ENCODE measurements at regions not wholly inside any gene's neighbourhood (a gene's known extent, or its start where the extent isn't known, plus 50 kb on each side); places are given as distances from the start of the nearest gene placed in this dataset.

- no peaks in the 10 kb centered on the region for H3K9me3 ChIP-seq (ENCODE audit: control insufficient read depth, insufficient read depth, low read depth, low read length)
- intact Hi-C loops (cut with micrococcal nuclease; ENCODE audit: unreplicated experiment) = no loop called here
- no peaks in the 10 kb centered on the region for H3K36me3 ChIP-seq (ENCODE audit: control insufficient read depth, insufficient read depth, low read length)
- H3K27ac ChIP-seq (ENCODE audit: low read length) = no peak overlapping the region
- CTCF ChIA-PET = no interaction called here
- H3K4me3 ChIP-seq (ENCODE audit: low read depth in 2 of 2, low read length in 2 of 2) = no peak overlapping the region
- TF ChIP-seq TCF7L2 (IDR thresholded peaks at IDR 0.05; ENCODE audit: low read depth, low read length) = no peak
- no peak for TF ChIP-seq SIN3A (IDR thresholded peaks at IDR 0.05; ENCODE audit: borderline replicate concordance, insufficient read depth, low read depth, low read length)
- no peak for TF ChIP-seq REST (IDR thresholded peaks at IDR 0.05; ENCODE audit: insufficient read depth in 1 of 2, low read depth in 2 of 2, low read length in 1 of 2)
- TF ChIP-seq POLR2AphosphoS5 (IDR thresholded peaks at IDR 0.05; ENCODE audit: low read depth, low read length) = no peak
- no peak for TF ChIP-seq CTCF (IDR thresholded peaks at IDR 0.05)
- ATAC-seq (no peak), DNase-seq (ENCODE audit: low read depth, low spot score) (no peak)
- peaks cover 10% of the 10 kb centered on the region for H3K27me3 ChIP-seq (ENCODE audit: control insufficient read depth, insufficient read depth, low read length)
- H3K4me1 ChIP-seq (ENCODE audit: control insufficient read depth, insufficient read depth, low read length) = no peaks in the 10 kb centered on the region
- in situ Hi-C loops (cut with HindIII; ENCODE audit: low pct_unique_long_range_greater_than_20kb, low sequenced_read_pairs) = no loop called here
- no TSS peak for BruUV-seq (replicated peaks)
- POLR2A ChIA-PET = no interaction called here
Observed at GRCh38 chr7:135815033-135815432, 66.4 kb upstream of the FAM180A start.

- Histone ChIP-seq H3K9me3 (ENCODE audit: control insufficient read depth, insufficient read depth, low read depth, low read length) (no peaks in the 10 kb centered on the region), H3K27me3 (ENCODE audit: control insufficient read depth, insufficient read depth, low read length) (peaks cover 6% of the 10 kb centered on the region), H3K4me1 (ENCODE audit: control insufficient read depth, insufficient read depth, low read length) (no peaks in the 10 kb centered on the region), H3K36me3 (ENCODE audit: control insufficient read depth, insufficient read depth, low read length) (no peaks in the 10 kb centered on the region), H3K4me3 (ENCODE audit: low read depth in 2 of 2, low read length in 2 of 2) (no peak overlapping the region), H3K27ac (ENCODE audit: low read length) (no peak overlapping the region)
- no peak for DNase-seq (ENCODE audit: low read depth, low spot score)
- POLR2A ChIA-PET = no interaction called here
- no peak for TF ChIP-seq SIN3A (IDR thresholded peaks at IDR 0.05; ENCODE audit: borderline replicate concordance, insufficient read depth, low read depth, low read length)
- no peak for TF ChIP-seq CTCF (IDR thresholded peaks at IDR 0.05)
- TF ChIP-seq REST (IDR thresholded peaks at IDR 0.05; ENCODE audit: insufficient read depth in 1 of 2, low read depth in 2 of 2, low read length in 1 of 2) = no peak
- TF ChIP-seq POLR2AphosphoS5 (IDR thresholded peaks at IDR 0.05; ENCODE audit: low read depth, low read length) = no peak
- TF ChIP-seq TCF7L2 (IDR thresholded peaks at IDR 0.05; ENCODE audit: low read depth, low read length) = no peak
- CTCF ChIA-PET = no interaction called here
- BruUV-seq (replicated peaks) = no TSS peak
- intact Hi-C loops (cut with micrococcal nuclease; ENCODE audit: unreplicated experiment) = no loop called here
- in situ Hi-C loops (cut with HindIII; ENCODE audit: low pct_unique_long_range_greater_than_20kb, low sequenced_read_pairs) = no loop called here
- no peak for ATAC-seq
Observed at GRCh38 chr7:135812148-135812547, 63.5 kb upstream of the FAM180A start.

All from Panc1 (cell line).